Endothelial cell of umbilical vein (primary cell): ENCODE measurements at regions not wholly inside any gene's neighbourhood (a gene's known extent, or its start where the extent isn't known, plus 50 kb on each side); places are given as distances from the start of the nearest gene placed in this dataset.

Experiments
- BruUV-seq: library from RNA; stranded (reverse); fragments of 400-500 nt; replicated peaks from 2 replicates; lab custom pipeline; 2021; lab: Mats Ljungman, UMichigan
- CTCF ChIA-PET: fragments of 300-600, 350-600 bp; sonication (Branson Sonifier 250); formaldehyde crosslinking; loops from one replicate; lab custom pipeline; 2021; ENCODE audit warnings: antibody characterized with exemption, inconsistent platforms; lab: Charles Lee
- POLR2A ChIA-PET: fragments of 300-600, 350-600 bp; sonication (Branson Sonifier 250); formaldehyde crosslinking; loops from one replicate; lab custom pipeline; 2021; ENCODE audit warnings: antibody characterized with exemption, inconsistent platforms; lab: Charles Lee
- DNase-seq: peaks from one replicate; pipeline ENCODE4 v3.0.0-alpha.2; 2011; ENCODE audit warnings: low read depth, low spot score
- FAIRE-seq: peaks from 2 replicates; lab custom pipeline; 2011; peaks lifted over from hg19 to GRCh38; lab: Jason Lieb, UNC
- H2AFZ ChIP-seq: 2 replicates; pipeline ENCODE4 v1.6.0; 2012; ENCODE audit warnings: low read depth, low read length, control low read depth, inconsistent platforms
- H3K27ac ChIP-seq: 2 replicates; pipeline ENCODE4 v1.5.1; 2011; ENCODE audit warnings: low read depth, mild to moderate bottlenecking, control low read depth, low read length, moderate library complexity; ENCODE audit not compliant: insufficient read depth
- H3K27me3 ChIP-seq, 2 experiments: 2 replicates each; pipeline versions ENCODE4 v1.6.0 to v1.6.1; 2011; ENCODE audit warnings: low read length in 2 of 2, mixed read lengths in 1 of 2; ENCODE audit not compliant: control insufficient read depth in 2 of 2, insufficient read depth in 2 of 2
- H3K36me3 ChIP-seq, 2 experiments: 2 replicates in 1 of 2; 3 replicates in 1 of 2; pipeline ENCODE4 v1.5.1; 2011; ENCODE audit warnings: low read length in 2 of 2, mild to moderate bottlenecking in 1 of 2, moderate library complexity in 1 of 2; ENCODE audit not compliant: control insufficient read depth in 2 of 2, insufficient read depth in 2 of 2; ENCODE audit errors: extremely low read depth in 1 of 2
- H3K4me1 ChIP-seq: 3 replicates; pipeline ENCODE4 v1.5.1; 2011; ENCODE audit warnings: mild to moderate bottlenecking, low read length; ENCODE audit not compliant: control insufficient read depth, insufficient read depth; ENCODE audit errors: extremely low read depth
- H3K4me2 ChIP-seq: 2 replicates; pipeline ENCODE4 v1.6.1; 2011; ENCODE audit warnings: low read length, control low read depth, mixed read lengths; ENCODE audit not compliant: insufficient read depth
- H3K4me3 ChIP-seq, 3 experiments: fragments of 200-600 bp in 1 of 3; sonication (generic), shearing (Covaris generic) in 1 of 3; replicated peaks in 1 of 3; 2 replicates each; pipeline ENCODE4 v1.5.1; 2011 to 2016; ENCODE audit warnings: control low read depth in 3 of 3, low read length in 3 of 3, mild to moderate bottlenecking in 2 of 3, inconsistent platforms in 1 of 3, low read depth in 1 of 3, moderate library complexity in 1 of 3; ENCODE audit not compliant: insufficient read depth in 1 of 3
- H3K79me2 ChIP-seq: 2 replicates; pipeline ENCODE4 v1.6.0; 2012; ENCODE audit warnings: low read length, inconsistent platforms; ENCODE audit not compliant: control insufficient read depth, insufficient read depth
- H3K9ac ChIP-seq: replicated peaks from 2 replicates; pipeline ENCODE3; 2011; ENCODE audit warnings: low read length, control low read depth; ENCODE audit not compliant: insufficient read depth; ENCODE audit errors: extremely low read depth
- H3K9me1 ChIP-seq: replicated peaks from 3 replicates; pipeline ENCODE4 v1.6.0; 2011; ENCODE audit warnings: mild to moderate bottlenecking, low read length; ENCODE audit not compliant: control insufficient read depth, insufficient read depth; ENCODE audit errors: extremely low read depth
- H3K9me3 ChIP-seq: replicated peaks from 2 replicates; pipeline ENCODE4 v1.5.1; 2012; ENCODE audit warnings: low read length, inconsistent platforms; ENCODE audit not compliant: control insufficient read depth, insufficient read depth
- H4K20me1 ChIP-seq: replicated peaks from 2 replicates; pipeline ENCODE3; 2011; ENCODE audit warnings: mild to moderate bottlenecking, low read length; ENCODE audit not compliant: control insufficient read depth, insufficient read depth; ENCODE audit errors: extremely low read depth
- EZH2 ChIP-seq: IDR thresholded peaks from 2 replicates; pipeline ENCODE4 v1.6.1; 2012; ENCODE audit warnings: borderline replicate concordance, low read depth, mild to moderate bottlenecking, moderate library complexity, low read length, inconsistent platforms; ENCODE audit not compliant: severe bottlenecking
- FOS ChIP-seq: IDR thresholded peaks from 2 replicates; pipeline ENCODE4 v1.6.1; 2011; ENCODE audit warnings: mild to moderate bottlenecking, low read length, moderate library complexity, borderline replicate concordance; ENCODE audit not compliant: insufficient read depth
- GATA2 ChIP-seq: IDR thresholded peaks from 2 replicates; pipeline ENCODE4 v1.7.0; 2011; ENCODE audit warnings: low read depth, mild to moderate bottlenecking, moderate library complexity, mixed read lengths, low read length; ENCODE audit not compliant: insufficient read length, insufficient read depth
- JUN ChIP-seq: IDR thresholded peaks from 2 replicates; pipeline ENCODE4 v1.6.1; 2011; ENCODE audit warnings: borderline replicate concordance, low read depth; ENCODE audit not compliant: insufficient read length, insufficient read depth
- MYC ChIP-seq: IDR thresholded peaks from one replicate; pipeline ENCODE4 v1.6.1; 2011; ENCODE audit warnings: mild to moderate bottlenecking, low read depth, low read length
- POLR2A ChIP-seq: IDR thresholded peaks from 2 replicates; pipeline ENCODE4 v1.6.1; 2012; ENCODE audit warnings: low read depth, mild to moderate bottlenecking, control low read depth, low read length
- POLR2AphosphoS5 ChIP-seq: IDR thresholded peaks from 2 replicates; pipeline ENCODE4 v1.6.1; 2012; ENCODE audit warnings: low read depth, mild to moderate bottlenecking, control low read depth, low read length, moderate library complexity; ENCODE audit not compliant: insufficient read depth
- dilution Hi-C: fragments of 300-500 bp; cut with MboI; formaldehyde crosslinking; loops from one replicate; pipeline ENCODE4 v1.15.0; 2019; ENCODE audit warnings: low sequenced_read_pairs; ENCODE audit not compliant: extremely low pct_ligation_motif_present
- intact Hi-C: fragments of 100-400 bp; cut with micrococcal nuclease; formaldehyde crosslinking; loops from one replicate; pipeline ENCODE4 v1.10.0; 2022
- TF ChIP-seq, protein P1 (sequence below), 2 donors: IDR thresholded peaks; 1 replicate in 1 of 2; 2 replicates in 1 of 2; pipeline ENCODE4 v1.5.1; 2011; ENCODE audit warnings: low read length in 2 of 2, mild to moderate bottlenecking in 2 of 2, moderate library complexity in 2 of 2, control low read depth in 1 of 2, inconsistent platforms in 1 of 2, low read depth in 1 of 2; ENCODE audit not compliant: insufficient read depth in 1 of 2; ENCODE audit errors: extremely low read depth in 1 of 2
- TF ChIP-seq, protein P2 (sequence below): IDR thresholded peaks from 2 replicates; pipeline ENCODE4 v1.6.1; 2011; ENCODE audit not compliant: insufficient read depth, insufficient read length

GRCh38 chr4:35986537-35986936, 257.8 kb downstream of the ARAP2 start:
- H3K9me3 ChIP-seq: no peaks in the 10 kb centered on the region
- no peaks in the 10 kb centered on the region for H3K9me1 ChIP-seq
- no peak overlapping the region for H3K9ac ChIP-seq
- CTCF ChIA-PET: no interaction called here
- no peaks in the 10 kb centered on the region for H3K36me3 ChIP-seq
- no peak overlapping the region for H3K27ac ChIP-seq
- no peak overlapping the region for H3K4me3 ChIP-seq
- BruUV-seq: no TSS peak
- no peaks in the 10 kb centered on the region for H3K27me3 ChIP-seq
- H3K4me2 ChIP-seq: no peak overlapping the region
- intact Hi-C loops (no loop called here), dilution Hi-C loops (no loop called here)
- no peak for FAIRE-seq
- no peak for TF ChIP-seq GATA2
- TF ChIP-seq FOS: no peak
- no peak for TF ChIP-seq JUN
- TF ChIP-seq POLR2A: no peak
- TF ChIP-seq, protein P1, sequence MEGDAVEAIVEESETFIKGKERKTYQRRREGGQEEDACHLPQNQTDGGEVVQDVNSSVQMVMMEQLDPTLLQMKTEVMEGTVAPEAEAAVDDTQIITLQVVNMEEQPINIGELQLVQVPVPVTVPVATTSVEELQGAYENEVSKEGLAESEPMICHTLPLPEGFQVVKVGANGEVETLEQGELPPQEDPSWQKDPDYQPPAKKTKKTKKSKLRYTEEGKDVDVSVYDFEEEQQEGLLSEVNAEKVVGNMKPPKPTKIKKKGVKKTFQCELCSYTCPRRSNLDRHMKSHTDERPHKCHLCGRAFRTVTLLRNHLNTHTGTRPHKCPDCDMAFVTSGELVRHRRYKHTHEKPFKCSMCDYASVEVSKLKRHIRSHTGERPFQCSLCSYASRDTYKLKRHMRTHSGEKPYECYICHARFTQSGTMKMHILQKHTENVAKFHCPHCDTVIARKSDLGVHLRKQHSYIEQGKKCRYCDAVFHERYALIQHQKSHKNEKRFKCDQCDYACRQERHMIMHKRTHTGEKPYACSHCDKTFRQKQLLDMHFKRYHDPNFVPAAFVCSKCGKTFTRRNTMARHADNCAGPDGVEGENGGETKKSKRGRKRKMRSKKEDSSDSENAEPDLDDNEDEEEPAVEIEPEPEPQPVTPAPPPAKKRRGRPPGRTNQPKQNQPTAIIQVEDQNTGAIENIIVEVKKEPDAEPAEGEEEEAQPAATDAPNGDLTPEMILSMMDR (IDR thresholded peaks at IDR 0.05; ENCODE audit: extremely low read depth in 1 of 2, insufficient read depth in 1 of 2, low read depth in 1 of 2, low read length in 2 of 2): no peak
- TF ChIP-seq MYC: no peak
- TF ChIP-seq POLR2AphosphoS5: no peak
- no peaks in the 10 kb centered on the region for H4K20me1 ChIP-seq
- DNase-seq: no peak
- no peaks in the 10 kb centered on the region for H3K4me1 ChIP-seq
- no peak overlapping the region for H2AFZ ChIP-seq
- H3K79me2 ChIP-seq: no peaks in the 10 kb centered on the region
- POLR2A ChIA-PET: no interaction called here

GRCh38 chr4:35993606-35994005, 250.7 kb downstream of the ARAP2 start:
- Histone ChIP-seq H3K27me3 (no peaks in the 10 kb centered on the region), H3K9ac (no peak overlapping the region), H3K4me3 (no peak overlapping the region), H3K9me3 (peaks cover 2% of the 10 kb centered on the region), H3K36me3 (no peaks in the 10 kb centered on the region), H3K27ac (no peak overlapping the region), H3K4me1 (no peaks in the 10 kb centered on the region), H3K4me2 (no peak overlapping the region), H2AFZ (no peak overlapping the region), H3K79me2 (no peaks in the 10 kb centered on the region), H3K9me1 (no peaks in the 10 kb centered on the region), H4K20me1 (no peaks in the 10 kb centered on the region)
- FAIRE-seq (no peak), DNase-seq (no peak)
- intact Hi-C loops (no loop called here), dilution Hi-C loops (no loop called here)
- ChIA-PET POLR2A (no interaction called here), CTCF (no interaction called here)
- BruUV-seq: no TSS peak
- TF ChIP-seq JUN (no peak), EZH2 (no peak), GATA2 (no peak), POLR2A (no peak), FOS (no peak), MYC (no peak), POLR2AphosphoS5 (no peak)
- TF ChIP-seq, protein P2, sequence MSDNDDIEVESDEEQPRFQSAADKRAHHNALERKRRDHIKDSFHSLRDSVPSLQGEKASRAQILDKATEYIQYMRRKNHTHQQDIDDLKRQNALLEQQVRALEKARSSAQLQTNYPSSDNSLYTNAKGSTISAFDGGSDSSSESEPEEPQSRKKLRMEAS: no peak
- TF ChIP-seq, protein P1 (IDR thresholded peaks at IDR 0.05; ENCODE audit: extremely low read depth in 1 of 2, insufficient read depth in 1 of 2, low read depth in 1 of 2, low read length in 2 of 2): no peak
